ENCODE measurements at regions not wholly inside any gene's neighbourhood (a gene's known extent, or its start where the extent isn't known, plus 50 kb on each side); places are given as distances from the start of the nearest gene placed in this dataset.
A peak's percentile ranks its signal among the peaks of the same experiment; 100 is the strongest.

DNA sequence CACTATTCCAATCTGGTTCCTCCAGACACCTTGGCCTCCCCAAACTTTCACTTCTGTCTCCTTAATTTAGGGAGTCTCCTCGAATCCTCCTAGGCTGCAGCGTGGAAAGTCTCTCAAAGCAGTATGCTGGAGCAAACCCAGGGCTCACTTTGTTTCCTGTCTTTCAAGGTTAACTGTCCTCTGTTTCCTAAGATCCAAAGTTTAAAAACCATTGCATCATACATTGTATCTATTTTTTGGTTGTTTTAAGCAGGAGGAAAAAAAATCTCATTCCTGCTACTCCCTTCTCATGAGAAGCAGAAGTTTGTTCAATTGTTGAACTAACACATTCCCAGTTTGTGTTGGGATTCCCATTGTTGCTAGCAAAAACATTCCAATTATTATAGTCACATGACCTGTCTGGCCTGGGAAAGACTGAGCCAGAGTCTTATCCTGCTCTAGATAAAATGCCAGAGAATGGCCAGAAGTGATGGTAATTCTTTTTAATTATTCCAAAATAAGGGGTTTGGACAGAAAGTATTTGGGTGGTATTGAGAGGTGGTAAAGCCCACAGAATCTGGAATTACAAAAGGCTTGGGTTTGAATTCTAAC is 67.3 kb downstream of the HSPB8 start (continued):
- TF ChIP-seq MTF2 (CRISPR knock-in tag; IDR thresholded peaks at IDR 0.05; ENCODE audit: borderline replicate concordance) (no peak), ZFP36 (IDR thresholded peaks at IDR 0.05; ENCODE audit: borderline replicate concordance, low read depth, low read length, partially characterized antibody) (no peak), XRCC5 (optimal IDR thresholded peaks at IDR 0.05; ENCODE audit: low read length) (no peak), SMARCE1 (IDR thresholded peaks at IDR 0.05; ENCODE audit: borderline replicate concordance) (no peak), ZNF546 (CRISPR knock-in tag; conservative IDR thresholded peaks at IDR 0.05) (no peak), SNAPC2 (CRISPR knock-in tag; IDR thresholded peaks at IDR 0.05) (no peak), ZMAT3 (CRISPR knock-in tag; conservative IDR thresholded peaks at IDR 0.05) (no peak), KLF13 (CRISPR knock-in tag; IDR thresholded peaks at IDR 0.05) (no peak), RAD51 (IDR thresholded peaks at IDR 0.05; ENCODE audit: borderline replicate concordance) (no peak), FOXA3 (CRISPR knock-in tag; IDR thresholded peaks at IDR 0.05) (0 out of 2 replicates have a peak, but pooled peaks have one; percentile 13), DNMT3B (CRISPR knock-in tag; conservative IDR thresholded peaks at IDR 0.05) (no peak), ZFP41 (CRISPR knock-in tag; IDR thresholded peaks at IDR 0.05; ENCODE audit: borderline replicate concordance) (no peak), NFKBIZ (CRISPR knock-in tag; IDR thresholded peaks at IDR 0.05) (no peak), ZNF598 (CRISPR knock-in tag; IDR thresholded peaks at IDR 0.05; ENCODE audit: borderline replicate concordance) (no peak), HOXD1 (CRISPR knock-in tag; IDR thresholded peaks at IDR 0.05) (no peak), ZNF879 (CRISPR knock-in tag; IDR thresholded peaks at IDR 0.05) (no peak), HDAC1 (CRISPR knock-in tag; IDR thresholded peaks at IDR 0.05) (no peak), RFX5 (IDR thresholded peaks at IDR 0.05; ENCODE audit: low read depth, low read length) (no peak), ZNF589 (CRISPR knock-in tag; conservative IDR thresholded peaks at IDR 0.05) (no peak), PAXIP1 (CRISPR knock-in tag; conservative IDR thresholded peaks at IDR 0.05) (peak; percentile 27; the same call in 1 of the 2 replicates)
- TF ChIP-seq, protein P1, sequence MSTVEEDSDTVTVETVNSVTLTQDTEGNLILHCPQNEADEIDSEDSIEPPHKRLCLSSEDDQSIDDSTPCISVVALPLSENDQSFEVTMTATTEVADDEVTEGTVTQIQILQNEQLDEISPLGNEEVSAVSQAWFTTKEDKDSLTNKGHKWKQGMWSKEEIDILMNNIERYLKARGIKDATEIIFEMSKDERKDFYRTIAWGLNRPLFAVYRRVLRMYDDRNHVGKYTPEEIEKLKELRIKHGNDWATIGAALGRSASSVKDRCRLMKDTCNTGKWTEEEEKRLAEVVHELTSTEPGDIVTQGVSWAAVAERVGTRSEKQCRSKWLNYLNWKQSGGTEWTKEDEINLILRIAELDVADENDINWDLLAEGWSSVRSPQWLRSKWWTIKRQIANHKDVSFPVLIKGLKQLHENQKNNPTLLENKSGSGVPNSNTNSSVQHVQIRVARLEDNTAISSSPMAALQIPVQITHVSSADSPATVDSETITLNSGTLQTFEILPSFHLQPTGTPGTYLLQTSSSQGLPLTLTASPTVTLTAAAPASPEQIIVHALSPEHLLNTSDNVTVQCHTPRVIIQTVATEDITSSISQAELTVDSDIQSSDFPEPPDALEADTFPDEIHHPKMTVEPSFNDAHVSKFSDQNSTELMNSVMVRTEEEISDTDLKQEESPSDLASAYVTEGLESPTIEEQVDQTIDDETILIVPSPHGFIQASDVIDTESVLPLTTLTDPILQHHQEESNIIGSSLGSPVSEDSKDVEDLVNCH (CRISPR knock-in tag; IDR thresholded peaks at IDR 0.05): no peak
- TF ChIP-seq, protein P2, sequence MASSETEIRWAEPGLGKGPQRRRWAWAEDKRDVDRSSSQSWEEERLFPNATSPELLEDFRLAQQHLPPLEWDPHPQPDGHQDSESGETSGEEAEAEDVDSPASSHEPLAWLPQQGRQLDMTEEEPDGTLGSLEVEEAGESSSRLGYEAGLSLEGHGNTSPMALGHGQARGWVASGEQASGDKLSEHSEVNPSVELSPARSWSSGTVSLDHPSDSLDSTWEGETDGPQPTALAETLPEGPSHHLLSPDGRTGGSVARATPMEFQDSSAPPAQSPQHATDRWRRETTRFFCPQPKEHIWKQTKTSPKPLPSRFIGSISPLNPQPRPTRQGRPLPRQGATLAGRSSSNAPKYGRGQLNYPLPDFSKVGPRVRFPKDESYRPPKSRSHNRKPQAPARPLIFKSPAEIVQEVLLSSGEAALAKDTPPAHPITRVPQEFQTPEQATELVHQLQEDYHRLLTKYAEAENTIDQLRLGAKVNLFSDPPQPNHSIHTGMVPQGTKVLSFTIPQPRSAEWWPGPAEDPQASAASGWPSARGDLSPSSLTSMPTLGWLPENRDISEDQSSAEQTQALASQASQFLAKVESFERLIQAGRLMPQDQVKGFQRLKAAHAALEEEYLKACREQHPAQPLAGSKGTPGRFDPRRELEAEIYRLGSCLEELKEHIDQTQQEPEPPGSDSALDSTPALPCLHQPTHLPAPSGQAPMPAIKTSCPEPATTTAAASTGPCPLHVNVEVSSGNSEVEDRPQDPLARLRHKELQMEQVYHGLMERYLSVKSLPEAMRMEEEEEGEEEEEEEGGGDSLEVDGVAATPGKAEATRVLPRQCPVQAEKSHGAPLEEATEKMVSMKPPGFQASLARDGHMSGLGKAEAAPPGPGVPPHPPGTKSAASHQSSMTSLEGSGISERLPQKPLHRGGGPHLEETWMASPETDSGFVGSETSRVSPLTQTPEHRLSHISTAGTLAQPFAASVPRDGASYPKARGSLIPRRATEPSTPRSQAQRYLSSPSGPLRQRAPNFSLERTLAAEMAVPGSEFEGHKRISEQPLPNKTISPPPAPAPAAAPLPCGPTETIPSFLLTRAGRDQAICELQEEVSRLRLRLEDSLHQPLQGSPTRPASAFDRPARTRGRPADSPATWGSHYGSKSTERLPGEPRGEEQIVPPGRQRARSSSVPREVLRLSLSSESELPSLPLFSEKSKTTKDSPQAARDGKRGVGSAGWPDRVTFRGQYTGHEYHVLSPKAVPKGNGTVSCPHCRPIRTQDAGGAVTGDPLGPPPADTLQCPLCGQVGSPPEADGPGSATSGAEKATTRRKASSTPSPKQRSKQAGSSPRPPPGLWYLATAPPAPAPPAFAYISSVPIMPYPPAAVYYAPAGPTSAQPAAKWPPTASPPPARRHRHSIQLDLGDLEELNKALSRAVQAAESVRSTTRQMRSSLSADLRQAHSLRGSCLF (CRISPR knock-in tag; IDR thresholded peaks at IDR 0.05; ENCODE audit: borderline replicate concordance): no peak
